Prostate gland (tissue), 2 donors: ENCODE measurements at regions not wholly inside any gene's neighbourhood (a gene's known extent, or its start where the extent isn't known, plus 50 kb on each side); places are given as distances from the start of the nearest gene placed in this dataset.

Experiments
- CTCF ChIP-seq, 4 experiments: fragments of 200-600 bp in 2 of 4; fragments of 450-650 bp in 2 of 4; sonication (generic) in 2 of 4; IDR thresholded peaks; 1 replicate in 3 of 4; 2 replicates in 1 of 4; pipeline ENCODE4 v1.5.1; 2016 to 2019; ENCODE audit warnings: antibody characterized with exemption in 4 of 4, mild to moderate bottlenecking in 2 of 4, moderate library complexity in 2 of 4
- POLR2A ChIP-seq: fragments of 450-650 bp; IDR thresholded peaks from one replicate; pipeline ENCODE4 v1.6.1; 2016; ENCODE audit warnings: antibody characterized with exemption, mild to moderate bottlenecking
- POLR2AphosphoS5 ChIP-seq: sonication (generic); formaldehyde crosslinking; IDR thresholded peaks from one replicate; pipeline ENCODE4 v1.6.1; 2017; ENCODE audit warnings: antibody characterized with exemption

DNA sequence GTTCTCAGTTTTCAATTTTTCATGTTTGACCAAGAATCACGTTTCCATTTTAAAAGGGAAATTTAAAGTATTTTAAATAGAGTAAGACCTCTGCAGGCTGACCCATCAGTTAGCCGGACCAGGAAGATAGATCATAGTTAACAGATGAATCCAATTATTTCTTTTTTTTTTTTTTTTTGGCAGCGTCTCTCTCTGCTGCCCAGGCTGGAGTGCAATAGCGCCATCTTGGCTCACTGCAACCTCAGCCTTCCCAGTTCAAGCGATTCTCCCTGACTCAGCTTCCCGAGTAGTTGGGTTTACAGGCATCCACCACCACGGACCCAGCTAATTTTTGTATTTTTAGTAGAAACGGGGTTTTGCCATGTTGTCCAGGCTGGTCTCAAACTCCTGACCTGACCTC, 256.7 kb upstream of the CNR1 start:
- TF ChIP-seq CTCF (IDR thresholded peaks at IDR 0.05) (no peak), POLR2A (no peak), POLR2AphosphoS5 (no peak)
